WTC11 (cell line): ENCODE measurements at regions not wholly inside any gene's neighbourhood (a gene's known extent, or its start where the extent isn't known, plus 50 kb on each side); places are given as distances from the start of the nearest gene placed in this dataset.

ENCODE experiments used
- ATAC-seq: fragments of 200-7000 bp; cut with Tn5 transposase; 2 replicates; pipeline ENCODE4 v1.10.0; 2021; ENCODE audit warnings: mild to moderate bottlenecking, moderate library complexity
- CTCF ChIA-PET: fragments of 300-600 bp; sonication (Branson Sonifier 250); formaldehyde crosslinking; loops from one replicate; lab custom pipeline; 2021; ENCODE audit warnings: antibody characterized with exemption; lab: Charles Lee
- POLR2A ChIA-PET: fragments of 350-600 bp; sonication (Branson Sonifier 250); formaldehyde crosslinking; loops from one replicate; lab custom pipeline; 2021; ENCODE audit warnings: antibody characterized with exemption; lab: Charles Lee
- DNase-seq: peaks from one replicate; pipeline ENCODE4 v3.0.0; 2021; ENCODE audit warnings: low spot score
- H3K27ac Mint-ChIP-seq: 2 replicates; pipeline ENCODE4 v1.8.0; 2021; ENCODE audit warnings: mixed read lengths
- H3K27me3 Mint-ChIP-seq: 2 replicates; pipeline ENCODE4 v1.8.0; 2021; ENCODE audit warnings: low read depth, mild to moderate bottlenecking, moderate library complexity, mixed read lengths
- H3K36me3 Mint-ChIP-seq: 2 replicates; pipeline ENCODE4 v1.8.0; 2021; ENCODE audit warnings: mixed read lengths
- H3K4me1 Mint-ChIP-seq: 2 replicates; pipeline ENCODE4 v1.8.0; 2022; ENCODE audit warnings: mixed read lengths
- H3K4me3 Mint-ChIP-seq: 2 replicates; pipeline ENCODE4 v1.8.0; 2021; ENCODE audit warnings: mild to moderate bottlenecking, moderate library complexity, mixed read lengths
- H3K9me3 Mint-ChIP-seq: 2 replicates; pipeline ENCODE4 v1.8.0; 2021; ENCODE audit warnings: mixed read lengths
- AFF4 ChIP-seq: sonication (generic); formaldehyde crosslinking; IDR thresholded peaks from 2 replicates; pipeline ENCODE4 v1.8.1; 2023; ENCODE audit warnings: mild to moderate bottlenecking, missing genetic modification reagents, borderline replicate concordance
- ELF4 ChIP-seq: sonication (generic); formaldehyde crosslinking; IDR thresholded peaks from 2 replicates; pipeline ENCODE4 v1.8.1; 2022; ENCODE audit warnings: low read depth, mild to moderate bottlenecking, moderate library complexity, missing genetic modification reagents
- FOXJ3 ChIP-seq: sonication (generic); formaldehyde crosslinking; IDR thresholded peaks from 2 replicates; pipeline ENCODE4 v1.9.0; 2021; ENCODE audit warnings: missing genetic modification reagents, mild to moderate bottlenecking, borderline replicate concordance
- GTF2I ChIP-seq: fragments of 250-450 bp; sonication (Bioruptor Pico); conservative IDR thresholded peaks from 2 replicates; pipeline ENCODE4 v1.4.0; 2021; ENCODE audit warnings: mild to moderate bottlenecking
- HMGXB4 ChIP-seq: sonication (generic); formaldehyde crosslinking; IDR thresholded peaks from 2 replicates; pipeline ENCODE4 v1.8.1; 2023; ENCODE audit warnings: mild to moderate bottlenecking, moderate library complexity, missing genetic modification reagents
- JUN ChIP-seq: sonication (generic); formaldehyde crosslinking; IDR thresholded peaks from 2 replicates; pipeline ENCODE4 v1.8.0; 2023; ENCODE audit warnings: mild to moderate bottlenecking, missing genetic modification reagents
- NR2C2 ChIP-seq: sonication (generic); formaldehyde crosslinking; IDR thresholded peaks from 2 replicates; pipeline ENCODE4 v1.8.0; 2022; ENCODE audit warnings: mild to moderate bottlenecking, missing genetic modification reagents
- PRDM15 ChIP-seq: sonication (generic); formaldehyde crosslinking; IDR thresholded peaks from 2 replicates; pipeline ENCODE4 v1.8.0; 2022; ENCODE audit warnings: missing genetic modification reagents
- USF2 ChIP-seq: sonication (generic); formaldehyde crosslinking; IDR thresholded peaks from 2 replicates; pipeline ENCODE4 v1.8.1; 2023; ENCODE audit warnings: mild to moderate bottlenecking, missing genetic modification reagents, moderate library complexity
- ZBTB21 ChIP-seq: sonication (generic); formaldehyde crosslinking; IDR thresholded peaks from 2 replicates; pipeline ENCODE4 v1.8.1; 2023; ENCODE audit warnings: mild to moderate bottlenecking, missing genetic modification reagents, borderline replicate concordance
- ZNF138 ChIP-seq: sonication (generic); formaldehyde crosslinking; conservative IDR thresholded peaks from 2 replicates; pipeline ENCODE4 v1.8.1; 2022; ENCODE audit warnings: mild to moderate bottlenecking, moderate library complexity, missing genetic modification reagents
- ZNF219 ChIP-seq: sonication (generic); formaldehyde crosslinking; IDR thresholded peaks from 2 replicates; pipeline ENCODE4 v1.8.0; 2023; ENCODE audit warnings: missing genetic modification reagents, mild to moderate bottlenecking, borderline replicate concordance
- ZSCAN18 ChIP-seq: fragments of 250-450 bp; sonication (Bioruptor Pico); IDR thresholded peaks from 2 replicates; pipeline ENCODE4 v2.1.2; 2022; ENCODE audit warnings: mild to moderate bottlenecking, moderate library complexity

GRCh38 chr10:64760371-64760770 lies 1239.2 kb downstream of the REEP3 start (continued):
- TF ChIP-seq USF2 (CRISPR knock-in tag) (no peak), PRDM15 (CRISPR knock-in tag) (no peak), ZNF219 (CRISPR knock-in tag) (no peak), AFF4 (CRISPR knock-in tag) (no peak), HMGXB4 (CRISPR knock-in tag) (no peak), NR2C2 (no peak), ZNF138 (no peak), JUN (no peak), ELF4 (no peak), GTF2I (CRISPR knock-in tag) (no peak)

- Mint-ChIP-seq H3K27ac (no peak overlapping the region), H3K4me3 (no peak overlapping the region), H3K4me1 (0 out of 2 replicates have a peak, but pooled peaks cover 3% of the 10 kb centered on the region), H3K9me3 (peaks cover 7% of the 10 kb centered on the region), H3K36me3 (no peaks in the 10 kb centered on the region), H3K27me3 (no peaks in the 10 kb centered on the region)
- TF ChIP-seq ZSCAN18 (CRISPR knock-in tag) = no peak
- ChIA-PET CTCF (no interaction called here), POLR2A (no interaction called here)
- no peak for DNase-seq
- no peak for ATAC-seq
These were observed 1241.7 kb downstream of the REEP3 start for GRCh38 chr10:64762861-64763260.

GRCh38 chr10:64765498-64765897 lies 1244.3 kb downstream of the REEP3 start:
- H3K9me3 Mint-ChIP-seq = peaks cover 7% of the 10 kb centered on the region
- no peak for ATAC-seq
- DNase-seq = no peak
- ChIA-PET CTCF (no interaction called here), POLR2A (no interaction called here)
- TF ChIP-seq FOXJ3 (no peak), ZBTB21 (CRISPR knock-in tag) (no peak), HMGXB4 (CRISPR knock-in tag) (no peak)
- H3K4me1 Mint-ChIP-seq = 0 out of 2 replicates have a peak, but pooled peaks cover 3% of the 10 kb centered on the region
- H3K27me3 Mint-ChIP-seq = no peaks in the 10 kb centered on the region
- no peaks in the 10 kb centered on the region for H3K36me3 Mint-ChIP-seq
- H3K4me3 Mint-ChIP-seq = no peak overlapping the region
- no peak overlapping the region for H3K27ac Mint-ChIP-seq
